SK-N-MC (cell line): ENCODE measurements at regions not wholly inside any gene's neighbourhood (a gene's known extent, or its start where the extent isn't known, plus 50 kb on each side); places are given as distances from the start of the nearest gene placed in this dataset.

ENCODE experiments used
- EZH2 ChIP-seq: fragments of 200-600 bp; sonication (generic); IDR thresholded peaks from one replicate; pipeline ENCODE4 v1.6.1; 2017; ENCODE audit warnings: antibody characterized with exemption
- POLR2AphosphoS5 ChIP-seq: IDR thresholded peaks from 2 replicates; pipeline ENCODE4 v1.6.1; 2012; ENCODE audit warnings: mild to moderate bottlenecking, low read depth, low read length, borderline replicate concordance

DNA sequence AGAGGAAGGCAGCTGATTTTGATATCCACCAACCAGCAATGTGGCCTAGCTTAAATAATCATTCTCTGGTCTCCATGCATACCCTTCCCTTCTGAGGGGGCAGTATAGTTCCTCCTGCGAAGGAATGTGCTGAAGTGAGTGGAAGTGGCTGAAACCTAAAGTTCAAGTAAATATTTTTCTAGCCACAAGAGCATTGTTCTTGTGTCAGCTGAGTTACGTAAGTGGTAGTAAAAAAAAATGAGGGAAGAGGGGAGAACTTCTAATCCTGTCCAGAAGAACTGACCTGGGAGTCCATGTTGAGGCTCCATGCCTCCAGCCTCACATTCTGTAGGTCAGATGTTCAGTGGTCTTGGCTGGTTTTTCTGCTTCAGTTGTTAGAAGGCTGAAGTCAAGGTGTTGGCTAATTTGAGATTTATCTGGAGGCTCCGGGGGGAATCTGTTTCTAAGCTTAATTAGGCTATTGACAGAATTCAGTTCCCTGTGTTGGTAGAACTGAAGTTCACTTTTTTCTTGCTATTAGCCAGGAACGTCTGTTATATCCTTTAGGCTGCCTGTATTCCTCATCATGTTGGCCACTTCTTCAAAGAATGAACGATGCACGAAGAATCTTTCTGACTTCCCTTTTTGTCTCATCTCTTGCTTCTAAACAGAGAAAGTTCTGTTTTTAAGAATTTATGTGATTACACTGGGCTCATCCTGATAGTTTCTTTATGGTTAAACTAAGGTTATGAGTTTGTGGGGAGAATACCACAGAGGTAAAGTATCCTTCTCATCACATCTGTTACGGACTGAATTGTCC is 207.1 kb upstream of the PRSS16 start:
- no peak for TF ChIP-seq POLR2AphosphoS5
- no peak for TF ChIP-seq EZH2
